Neural progenitor cell (in vitro differentiated cells): ENCODE measurements at regions not wholly inside any gene's neighbourhood (a gene's known extent, or its start where the extent isn't known, plus 50 kb on each side); places are given as distances from the start of the nearest gene placed in this dataset.

Source experiments
- CTCF ChIP-seq: fragments of 200-600 bp; sonication (generic); IDR thresholded peaks from 2 replicates; pipeline ENCODE4 v1.5.1; 2017; ENCODE audit warnings: antibody characterized with exemption, mild to moderate bottlenecking
- EZH2 ChIP-seq: fragments of 200-600 bp; sonication (generic); IDR thresholded peaks from 2 replicates; pipeline ENCODE4 v1.6.1; 2017; ENCODE audit warnings: antibody characterized with exemption, mild to moderate bottlenecking, moderate library complexity
- EZH2phosphoT487 ChIP-seq: fragments of 200-600 bp; sonication (generic); IDR thresholded peaks from 2 replicates; pipeline ENCODE4 v1.6.1; 2017; ENCODE audit warnings: antibody characterized with exemption

GRCh38 chr21:16532840-16533239 is 803.1 kb downstream of the USP25 start:
- TF ChIP-seq CTCF (no peak), EZH2 (no peak), EZH2phosphoT487 (no peak)
